PFSK-1 (cell line): ENCODE measurements at regions not wholly inside any gene's neighbourhood (a gene's known extent, or its start where the extent isn't known, plus 50 kb on each side); places are given as distances from the start of the nearest gene placed in this dataset.

Experiments used
- FOXP2 ChIP-seq: optimal IDR thresholded peaks from 2 replicates; pipeline ENCODE3; 2011; ENCODE audit warnings: borderline replicate concordance, control low read depth, inconsistent platforms; ENCODE audit not compliant: insufficient read depth; ENCODE audit errors: extremely low read length, extremely low read depth
- POLR2AphosphoS5 ChIP-seq: IDR thresholded peaks from 2 replicates; pipeline ENCODE4 v1.6.1; 2012; ENCODE audit warnings: low read depth, mild to moderate bottlenecking, control low read depth, low read length, moderate library complexity
- REST ChIP-seq, 2 experiments: IDR thresholded peaks; 2 replicates each; pipeline versions ENCODE4 v1.6.1 to v1.8.0; 2011 to 2012; ENCODE audit warnings: low read depth in 2 of 2, low read length in 2 of 2, control low read depth in 1 of 2, inconsistent platforms in 1 of 2, mild to moderate bottlenecking in 1 of 2, moderate library complexity in 1 of 2; ENCODE audit not compliant: insufficient read depth in 1 of 2
- SIN3A ChIP-seq: IDR thresholded peaks from 2 replicates; pipeline ENCODE4 v1.6.1; 2012; ENCODE audit warnings: mild to moderate bottlenecking, low read length, moderate library complexity, borderline replicate concordance; ENCODE audit not compliant: insufficient read depth
- TAF1 ChIP-seq: IDR thresholded peaks from 2 replicates; pipeline ENCODE4 v1.6.1; 2012; ENCODE audit warnings: low read length, control low read depth, borderline replicate concordance; ENCODE audit not compliant: insufficient read depth

- TF ChIP-seq TAF1 (no peak), REST (IDR thresholded peaks at IDR 0.05; ENCODE audit: insufficient read depth in 1 of 2, low read depth in 2 of 2, low read length in 2 of 2) (no peak), POLR2AphosphoS5 (no peak), SIN3A (no peak), FOXP2 (no peak)
Observed at GRCh38 chr5:25713259-25713658, 1068.5 kb upstream of the CDH10 start.

GRCh38 chr5:25707093-25707492 lies 1062.3 kb upstream of the CDH10 start:
- TF ChIP-seq SIN3A (no peak), FOXP2 (no peak), TAF1 (no peak)

GRCh38 chr5:25701936-25702335 lies 1057.2 kb upstream of the CDH10 start:
- TF ChIP-seq TAF1 (no peak), FOXP2 (no peak), REST (IDR thresholded peaks at IDR 0.05; ENCODE audit: insufficient read depth in 1 of 2, low read depth in 2 of 2, low read length in 2 of 2) (no peak), SIN3A (no peak), POLR2AphosphoS5 (no peak)

- TF ChIP-seq SIN3A: no peak
- TF ChIP-seq REST (IDR thresholded peaks at IDR 0.05; ENCODE audit: insufficient read depth in 1 of 2, low read depth in 2 of 2, low read length in 2 of 2): no peak
- no peak for TF ChIP-seq TAF1
- no peak for TF ChIP-seq POLR2AphosphoS5
- no peak for TF ChIP-seq FOXP2
Observed at GRCh38 chr5:25694801-25695200, 1050.0 kb upstream of the CDH10 start.

GRCh38 chr5:25688156-25688555 lies 1043.4 kb upstream of the CDH10 start:
- no peak for TF ChIP-seq TAF1
- TF ChIP-seq REST (IDR thresholded peaks at IDR 0.05; ENCODE audit: insufficient read depth in 1 of 2, low read depth in 2 of 2, low read length in 2 of 2): no peak
